ACHN (cell line): ENCODE measurements at regions not wholly inside any gene's neighbourhood (a gene's known extent, or its start where the extent isn't known, plus 50 kb on each side); places are given as distances from the start of the nearest gene placed in this dataset.

Experiments
- DNase-seq: peaks from one replicate; pipeline ENCODE4 v3.0.0-alpha.2; 2015
- in situ Hi-C: cut with HindIII; loops from 2 replicates; pipeline ENCODE4 v1.10.0; 2017; ENCODE audit warnings: low sequenced_read_pairs, low pct_ligation_motif_present, low pct_unique_long_range_greater_than_20kb

GRCh38 chr14:101119830-101120571, 216.5 kb upstream of the RTL1 start:
- DNase-seq, result no peak
- in situ Hi-C loops, result no loop called here

- DNase-seq, result no peak
- in situ Hi-C loops, result no loop called here
These were observed 217.4 kb upstream of the RTL1 start for GRCh38 chr14:101120641-101121507.

GRCh38 chr14:101121508-101122139, 218.1 kb upstream of the RTL1 start:
- in situ Hi-C loops, result no loop called here
- no peak for DNase-seq

- no peak for DNase-seq
- in situ Hi-C loops, result no loop called here
These were observed 219.0 kb upstream of the RTL1 start for GRCh38 chr14:101122237-101123141.

- DNase-seq, result no peak
- in situ Hi-C loops, result no loop called here
These were observed 220.3 kb upstream of the RTL1 start for GRCh38 chr14:101123618-101124510.

- in situ Hi-C loops, result no loop called here
- no peak for DNase-seq
These were observed 221.3 kb upstream of the RTL1 start for GRCh38 chr14:101124815-101125214.

GRCh38 chr14:101125313-101125712, 221.8 kb upstream of the RTL1 start:
- DNase-seq, result no peak
- in situ Hi-C loops, result no loop called here

GRCh38 chr14:101125719-101126651, 222.5 kb upstream of the RTL1 start:
- in situ Hi-C loops, result no loop called here
- DNase-seq, result no peak

GRCh38 chr14:101126731-101127130, 223.2 kb upstream of the RTL1 start:
- DNase-seq, result no peak
- in situ Hi-C loops, result no loop called here

- in situ Hi-C loops, result no loop called here
- DNase-seq, result no peak
These were observed 223.7 kb upstream of the RTL1 start for GRCh38 chr14:101127224-101127623.

- in situ Hi-C loops, result no loop called here
- no peak for DNase-seq
These were observed 225.2 kb upstream of the RTL1 start for GRCh38 chr14:101128478-101129321.

- in situ Hi-C loops, result no loop called here
- DNase-seq, result no peak
These were observed 226.1 kb upstream of the RTL1 start for GRCh38 chr14:101129521-101130167.

- no peak for DNase-seq
- in situ Hi-C loops, result no loop called here
These were observed 227.3 kb upstream of the RTL1 start for GRCh38 chr14:101130861-101131260.

- DNase-seq, result no peak
- in situ Hi-C loops, result no loop called here
These were observed 228.0 kb upstream of the RTL1 start for GRCh38 chr14:101131451-101131916.

- no peak for DNase-seq
- in situ Hi-C loops, result no loop called here
These were observed 228.6 kb upstream of the RTL1 start for GRCh38 chr14:101132051-101132571.
